CD4-positive, alpha-beta T cell treated with Interleukin-10 for 1 hour (primary cell): ENCODE measurements at regions not wholly inside any gene's neighbourhood (a gene's known extent, or its start where the extent isn't known, plus 50 kb on each side); places are given as distances from the start of the nearest gene placed in this dataset.

Source experiments
- DNase-seq: peaks from one replicate; pipeline ENCODE4 v3.0.0-alpha.2; 2020

- DNase-seq: no peak
Measured at GRCh38 chr20:24819331-24819965, 129.6 kb upstream of the CST7 start.

- DNase-seq: no peak
Measured at GRCh38 chr20:24820345-24820744, 128.7 kb upstream of the CST7 start.

GRCh38 chr20:24821391-24821790 lies 127.7 kb upstream of the CST7 start:
- no peak for DNase-seq

- no peak for DNase-seq
Measured at GRCh38 chr20:24823176-24823784, 125.8 kb upstream of the CST7 start.

GRCh38 chr20:24823989-24824693 lies 124.9 kb upstream of the CST7 start:
- DNase-seq: no peak

- DNase-seq: no peak
Measured at GRCh38 chr20:24825591-24825990, 123.5 kb upstream of the CST7 start.

- no peak for DNase-seq
Measured at GRCh38 chr20:24827603-24828295, 121.3 kb upstream of the CST7 start.

GRCh38 chr20:24828992-24829648 lies 119.9 kb upstream of the CST7 start:
- DNase-seq: no peak

GRCh38 chr20:24829649-24830370 lies 119.3 kb upstream of the CST7 start:
- DNase-seq: no peak

- DNase-seq: no peak
Measured at GRCh38 chr20:24830649-24831048, 118.4 kb upstream of the CST7 start.

GRCh38 chr20:24831232-24831631 lies 117.8 kb upstream of the CST7 start:
- no peak for DNase-seq

- DNase-seq: no peak
Measured at GRCh38 chr20:24832518-24832917, 116.6 kb upstream of the CST7 start.

- no peak for DNase-seq
Measured at GRCh38 chr20:24833592-24833991, 115.5 kb upstream of the CST7 start.

GRCh38 chr20:24834310-24834709 lies 114.8 kb upstream of the CST7 start:
- no peak for DNase-seq

- DNase-seq: no peak
Measured at GRCh38 chr20:24835195-24835594, 113.9 kb upstream of the CST7 start.

GRCh38 chr20:24836041-24836533 lies 113.0 kb upstream of the CST7 start:
- no peak for DNase-seq

- DNase-seq: no peak
Measured at GRCh38 chr20:24836661-24837299, 112.3 kb upstream of the CST7 start.

- no peak for DNase-seq
Measured at GRCh38 chr20:24837781-24838450, 111.2 kb upstream of the CST7 start.

- no peak for DNase-seq
Measured at GRCh38 chr20:24838546-24839535, 110.2 kb upstream of the CST7 start.
